Nephron (organoid): ENCODE measurements at regions not wholly inside any gene's neighbourhood (a gene's known extent, or its start where the extent isn't known, plus 50 kb on each side); places are given as distances from the start of the nearest gene placed in this dataset.

ENCODE experiments used
- H3K27ac Mint-ChIP-seq, 3 experiments: 2 replicates each; pipeline ENCODE4 v1.8.0; 2020; ENCODE audit warnings: mixed read lengths in 3 of 3, mild to moderate bottlenecking in 2 of 3, moderate library complexity in 1 of 3
- H3K27me3 Mint-ChIP-seq: 2 replicates; pipeline ENCODE4 v1.8.0; 2021; ENCODE audit warnings: low read depth, mild to moderate bottlenecking, moderate library complexity, mixed read lengths
- H3K36me3 Mint-ChIP-seq: 2 replicates; pipeline ENCODE4 v1.8.0; 2020; ENCODE audit warnings: low read depth, mixed read lengths
- H3K4me1 Mint-ChIP-seq: 2 replicates; pipeline ENCODE4 v1.8.0; 2020; ENCODE audit warnings: mixed read lengths
- H3K4me3 Mint-ChIP-seq, 3 experiments: 2 replicates each; pipeline ENCODE4 v1.8.0; 2020; ENCODE audit warnings: mild to moderate bottlenecking in 3 of 3, mixed read lengths in 3 of 3, moderate library complexity in 2 of 3
- H3K9me3 Mint-ChIP-seq: 2 replicates; pipeline ENCODE4 v1.8.0; 2020; ENCODE audit warnings: mixed read lengths
- CTCF ChIP-seq, 3 experiments: fragments of 200-600 bp; sonication (generic); IDR thresholded peaks; one replicate each; pipeline ENCODE4 v1.5.0; 2021; ENCODE audit warnings: antibody characterized with exemption in 3 of 3; ENCODE audit not compliant: unreplicated experiment in 3 of 3

- peaks cover 21% of the 10 kb centered on the region for H3K27me3 Mint-ChIP-seq
- peaks cover 4% of the 10 kb centered on the region for H3K9me3 Mint-ChIP-seq
These were observed 55.3 kb upstream of the SLC22A11 start for GRCh38 chr11:64500176-64501013.

DNA sequence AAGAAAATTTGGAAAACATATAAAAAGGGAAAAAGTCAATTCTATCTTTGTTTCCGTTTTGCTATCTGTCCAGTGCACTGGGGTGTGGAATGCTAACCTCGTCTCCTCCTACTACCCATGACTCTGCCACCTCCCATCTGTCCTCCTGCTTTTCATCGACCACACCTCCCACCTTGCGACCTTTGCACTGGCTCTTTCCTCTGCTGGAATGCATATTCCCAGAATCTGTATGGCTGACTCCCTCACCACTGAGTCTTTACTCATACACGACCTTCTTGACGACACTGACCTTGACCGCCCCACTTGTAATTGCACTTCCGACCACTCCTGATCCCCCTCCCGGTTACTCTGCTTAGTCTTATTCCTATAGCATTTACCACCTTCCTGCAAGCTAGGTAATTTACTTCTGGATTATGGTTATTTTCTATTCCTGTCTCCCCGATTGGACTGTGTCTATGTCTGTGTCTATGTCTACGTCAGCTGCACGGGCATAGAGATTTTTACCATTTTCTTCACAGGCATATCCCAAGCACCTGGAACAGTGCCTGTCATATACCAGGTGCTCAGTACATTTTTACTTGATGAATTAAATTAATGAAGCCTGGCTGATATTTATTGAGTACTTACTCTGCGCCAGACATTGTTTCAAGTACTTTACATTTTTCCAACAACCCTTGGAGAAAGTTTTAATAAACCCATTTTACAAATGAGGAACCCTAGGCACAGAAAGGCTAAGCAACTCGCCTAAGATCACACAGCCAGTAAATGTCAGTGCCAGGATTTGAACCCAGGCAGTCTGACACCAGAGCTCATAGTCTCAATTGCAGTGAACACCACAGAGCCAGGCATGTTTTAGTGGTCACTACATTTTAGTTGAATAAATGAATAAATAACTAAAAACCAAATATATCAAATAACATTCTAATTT is 54.0 kb upstream of the SLC22A11 start:
- peaks cover 4% of the 10 kb centered on the region for H3K9me3 Mint-ChIP-seq
- TF ChIP-seq CTCF (IDR thresholded peaks at IDR 0.05; ENCODE audit: unreplicated experiment in 3 of 3), result no peak
- no peak overlapping the region for H3K4me3 Mint-ChIP-seq
- H3K27me3 Mint-ChIP-seq, result peaks cover 21% of the 10 kb centered on the region
- no peaks in the 10 kb centered on the region for H3K36me3 Mint-ChIP-seq
- no peak overlapping the region for H3K27ac Mint-ChIP-seq
- H3K4me1 Mint-ChIP-seq, result no peaks in the 10 kb centered on the region

More at GRCh38 chr11:64500176-64501013, 55.3 kb upstream of the SLC22A11 start:
- Mint-ChIP-seq H3K4me1 (no peaks in the 10 kb centered on the region), H3K4me3 (no peak overlapping the region), H3K36me3 (no peaks in the 10 kb centered on the region), H3K27ac (no peak overlapping the region)
- no peak for TF ChIP-seq CTCF (IDR thresholded peaks at IDR 0.05; ENCODE audit: unreplicated experiment in 3 of 3)

DNA sequence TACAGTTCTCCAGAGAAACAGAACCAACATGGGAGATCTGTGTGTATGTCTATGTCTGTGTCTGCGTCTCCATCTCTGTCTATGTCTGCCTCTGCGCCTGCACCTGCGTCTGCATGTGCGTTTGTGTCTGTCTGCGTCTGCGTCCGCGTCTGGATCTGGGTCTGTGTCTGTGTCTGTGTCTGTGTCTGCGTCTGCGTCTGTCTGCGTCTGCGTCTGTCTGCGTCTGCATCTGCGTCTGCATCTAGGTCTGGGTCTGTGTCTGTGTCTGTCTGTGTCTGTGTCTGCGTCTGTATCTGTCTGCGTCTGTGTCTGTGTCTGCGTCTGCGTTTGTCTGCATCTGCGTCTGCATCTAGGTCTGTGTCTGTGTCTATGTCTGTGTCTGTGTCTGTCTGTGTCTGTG is 53.1 kb upstream of the SLC22A11 start:
- Mint-ChIP-seq H3K36me3 (no peaks in the 10 kb centered on the region), H3K4me1 (no peaks in the 10 kb centered on the region), H3K27ac (no peak overlapping the region), H3K4me3 (no peak overlapping the region), H3K9me3 (peaks cover 4% of the 10 kb centered on the region), H3K27me3 (peaks cover 24% of the 10 kb centered on the region)
- no peak for TF ChIP-seq CTCF (IDR thresholded peaks at IDR 0.05; ENCODE audit: unreplicated experiment in 3 of 3)

DNA sequence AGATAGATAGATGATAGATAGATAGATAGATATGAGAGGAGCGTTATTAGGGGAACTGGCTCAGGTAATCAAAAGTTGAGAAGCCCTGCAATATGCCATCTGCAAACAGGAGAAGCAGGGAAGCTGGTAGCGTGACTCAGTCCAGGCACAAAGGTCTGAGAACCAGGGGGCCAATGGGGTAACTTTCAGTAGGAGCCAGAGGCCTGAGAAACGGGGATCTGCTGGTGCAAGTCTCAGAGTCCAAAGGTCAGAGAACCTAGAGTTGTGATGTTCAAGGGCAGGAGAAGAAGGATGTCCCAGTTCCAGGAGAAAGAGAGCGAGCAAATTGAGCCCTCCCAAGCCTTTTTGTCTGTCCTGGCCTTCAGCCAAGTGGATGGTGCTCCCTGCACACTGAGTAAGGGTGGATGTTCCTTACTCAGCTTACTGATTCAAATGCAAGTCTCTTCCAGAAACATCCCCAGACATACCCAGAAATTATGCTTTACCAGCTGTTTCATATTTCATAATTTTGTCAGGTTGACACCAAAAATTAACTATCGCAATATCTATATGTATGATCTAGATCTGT is 52.5 kb upstream of the SLC22A11 start:
- Mint-ChIP-seq H3K4me1 (no peaks in the 10 kb centered on the region), H3K27me3 (peaks cover 29% of the 10 kb centered on the region), H3K36me3 (no peaks in the 10 kb centered on the region), H3K9me3 (peaks cover 4% of the 10 kb centered on the region), H3K4me3 (no peak overlapping the region), H3K27ac (no peak overlapping the region)
- TF ChIP-seq CTCF (IDR thresholded peaks at IDR 0.05; ENCODE audit: unreplicated experiment in 3 of 3), result no peak

DNA sequence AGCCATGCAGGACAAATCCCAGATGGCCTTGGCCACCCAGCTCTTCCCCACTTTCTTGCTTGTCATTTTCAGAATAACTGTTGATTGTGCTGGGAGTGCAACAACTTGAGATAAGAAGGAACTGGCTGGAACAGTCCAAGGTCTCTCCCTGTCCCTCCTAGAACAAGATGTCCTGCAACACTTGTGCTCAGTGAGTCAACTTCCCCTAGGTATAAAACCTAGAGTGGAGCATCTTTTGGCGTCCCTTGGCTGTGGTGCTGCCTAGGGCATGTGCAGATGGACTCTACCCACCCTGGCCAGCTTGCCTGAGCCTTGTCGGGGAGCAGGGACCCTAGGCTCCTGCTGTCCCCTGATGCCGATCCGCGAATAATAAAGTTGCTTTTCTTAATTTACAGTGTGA is 50.7 kb upstream of the SLC22A11 start:
- Mint-ChIP-seq H3K27ac (no peak overlapping the region), H3K9me3 (peaks cover 4% of the 10 kb centered on the region), H3K36me3 (no peaks in the 10 kb centered on the region), H3K4me1 (no peaks in the 10 kb centered on the region), H3K27me3 (peaks cover 34% of the 10 kb centered on the region), H3K4me3 (no peak overlapping the region)
- no peak for TF ChIP-seq CTCF (IDR thresholded peaks at IDR 0.05; ENCODE audit: unreplicated experiment in 3 of 3)
